ENCODE measurements at regions not wholly inside any gene's neighbourhood (a gene's known extent, or its start where the extent isn't known, plus 50 kb on each side); places are given as distances from the start of the nearest gene placed in this dataset.

DNA sequence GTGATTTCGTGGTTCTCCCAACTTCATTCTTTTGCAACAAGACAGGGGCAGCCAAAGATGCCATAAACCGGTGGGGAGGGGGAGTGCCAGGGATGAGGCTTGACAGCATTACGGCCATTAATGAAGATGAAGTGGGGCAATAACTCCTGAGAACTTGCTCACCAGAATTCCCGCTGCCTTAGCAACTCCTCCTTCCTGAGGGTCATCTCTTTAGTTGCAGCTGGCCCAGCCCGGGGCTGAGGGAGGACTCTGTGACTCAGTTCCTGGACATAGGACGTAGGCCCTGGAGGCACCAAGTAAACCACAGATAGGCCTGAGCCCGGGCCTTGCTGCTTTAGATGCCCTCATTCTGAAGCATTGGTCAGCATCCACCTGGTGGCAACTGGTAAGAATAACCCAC lies 330.2 kb downstream of the RRAGC start:
- no peak overlapping the region for H3K4me3 ChIP-seq (ENCODE audit: low read depth, low read length)
- in situ Hi-C loops (cut with HindIII; ENCODE audit: low sequenced_read_pairs): no loop called here

GRCh38 chr1:38528623-38529022 lies 330.9 kb downstream of the RRAGC start:
- TF ChIP-seq, protein P1, sequence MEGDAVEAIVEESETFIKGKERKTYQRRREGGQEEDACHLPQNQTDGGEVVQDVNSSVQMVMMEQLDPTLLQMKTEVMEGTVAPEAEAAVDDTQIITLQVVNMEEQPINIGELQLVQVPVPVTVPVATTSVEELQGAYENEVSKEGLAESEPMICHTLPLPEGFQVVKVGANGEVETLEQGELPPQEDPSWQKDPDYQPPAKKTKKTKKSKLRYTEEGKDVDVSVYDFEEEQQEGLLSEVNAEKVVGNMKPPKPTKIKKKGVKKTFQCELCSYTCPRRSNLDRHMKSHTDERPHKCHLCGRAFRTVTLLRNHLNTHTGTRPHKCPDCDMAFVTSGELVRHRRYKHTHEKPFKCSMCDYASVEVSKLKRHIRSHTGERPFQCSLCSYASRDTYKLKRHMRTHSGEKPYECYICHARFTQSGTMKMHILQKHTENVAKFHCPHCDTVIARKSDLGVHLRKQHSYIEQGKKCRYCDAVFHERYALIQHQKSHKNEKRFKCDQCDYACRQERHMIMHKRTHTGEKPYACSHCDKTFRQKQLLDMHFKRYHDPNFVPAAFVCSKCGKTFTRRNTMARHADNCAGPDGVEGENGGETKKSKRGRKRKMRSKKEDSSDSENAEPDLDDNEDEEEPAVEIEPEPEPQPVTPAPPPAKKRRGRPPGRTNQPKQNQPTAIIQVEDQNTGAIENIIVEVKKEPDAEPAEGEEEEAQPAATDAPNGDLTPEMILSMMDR (IDR thresholded peaks at IDR 0.05; ENCODE audit: low read depth, low read length): no peak
- no peak for DNase-seq (ENCODE audit: low read depth, low spot score)
- in situ Hi-C loops (cut with HindIII; ENCODE audit: low sequenced_read_pairs): no loop called here
- H3K4me3 ChIP-seq (ENCODE audit: low read depth, low read length): no peak overlapping the region

More for the DNA sequence above, 330.2 kb downstream of the RRAGC start:
- TF ChIP-seq, protein P1 (IDR thresholded peaks at IDR 0.05; ENCODE audit: low read depth, low read length): no peak
- no peak for DNase-seq (ENCODE audit: low read depth, low spot score)

DNA sequence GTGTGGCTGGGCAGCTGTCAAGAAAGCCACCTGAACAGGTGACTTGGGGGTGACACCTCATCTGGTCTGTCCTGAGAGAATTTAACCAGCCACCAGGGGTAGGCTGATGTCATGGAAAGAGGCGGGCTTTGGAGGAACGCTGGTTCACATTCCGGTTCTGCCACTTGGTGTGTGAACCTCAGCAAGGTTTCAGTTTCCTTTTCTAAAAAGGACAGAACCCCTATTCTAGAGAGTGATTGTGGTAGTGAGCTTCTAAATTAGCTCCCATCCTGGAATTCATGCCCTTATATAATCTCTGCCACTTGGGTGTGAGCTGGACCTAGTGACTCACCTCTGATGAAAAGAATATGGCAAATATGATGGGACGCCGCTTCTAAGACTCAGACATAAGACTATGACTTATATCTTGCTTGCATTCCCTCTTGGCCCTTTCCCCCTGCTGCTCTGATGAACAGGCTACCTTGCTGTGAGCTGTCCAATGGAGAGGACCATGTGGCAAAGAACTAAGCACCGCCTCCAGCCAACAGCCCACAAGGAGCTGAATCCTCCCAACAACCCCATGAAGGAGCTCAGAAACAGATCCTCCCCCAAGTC lies 332.1 kb downstream of the RRAGC start:
- H3K4me3 ChIP-seq (ENCODE audit: low read depth, low read length): no peak overlapping the region
- in situ Hi-C loops (cut with HindIII; ENCODE audit: low sequenced_read_pairs): no loop called here
- no peak for DNase-seq (ENCODE audit: low read depth, low spot score)
- TF ChIP-seq, protein P1 (IDR thresholded peaks at IDR 0.05; ENCODE audit: low read depth, low read length): no peak

- TF ChIP-seq, protein P1 (IDR thresholded peaks at IDR 0.05; ENCODE audit: low read depth, low read length): no peak
- no peak overlapping the region for H3K4me3 ChIP-seq (ENCODE audit: low read depth, low read length)
- in situ Hi-C loops (cut with HindIII; ENCODE audit: low sequenced_read_pairs): no loop called here
- no peak for DNase-seq (ENCODE audit: low read depth, low spot score)
Measured at GRCh38 chr1:38526046-38526445, 333.5 kb downstream of the RRAGC start.

DNA sequence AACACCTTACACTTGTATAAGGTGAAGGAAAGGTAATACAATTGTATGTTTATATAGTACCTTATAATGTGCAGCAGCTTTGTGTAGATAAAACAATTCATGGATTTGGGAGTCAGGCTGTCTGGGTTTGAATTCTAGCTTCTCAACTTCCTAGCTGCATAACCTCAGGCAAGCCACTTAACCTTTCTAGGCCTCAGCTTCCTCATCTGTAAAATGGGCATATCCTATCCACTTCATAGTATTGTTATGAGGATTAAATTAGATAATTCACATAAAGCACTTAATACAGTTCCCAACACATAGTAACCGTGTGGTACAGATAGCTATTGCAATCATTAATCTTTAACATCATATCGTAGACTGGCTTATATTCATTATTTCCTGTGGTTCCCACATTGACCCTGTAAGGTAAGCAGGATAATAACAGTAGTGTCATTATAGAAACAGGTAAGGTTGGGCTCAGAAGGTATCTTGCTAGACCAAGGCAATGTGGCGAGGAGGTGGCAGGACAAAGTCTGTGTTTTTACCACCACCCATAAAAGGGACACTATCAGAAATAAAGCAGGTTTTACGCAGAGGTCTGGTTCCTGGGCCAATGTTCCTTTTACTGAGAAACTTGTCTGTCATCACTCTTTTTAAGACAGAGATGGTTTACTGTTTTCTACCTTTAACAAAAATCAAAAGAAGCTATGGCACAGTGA lies 334.1 kb downstream of the RRAGC start:
- no peak overlapping the region for H3K4me3 ChIP-seq (ENCODE audit: low read depth, low read length)
- TF ChIP-seq, protein P1 (IDR thresholded peaks at IDR 0.05; ENCODE audit: low read depth, low read length): no peak
- in situ Hi-C loops (cut with HindIII; ENCODE audit: low sequenced_read_pairs): no loop called here
- no peak for DNase-seq (ENCODE audit: low read depth, low spot score)

DNA sequence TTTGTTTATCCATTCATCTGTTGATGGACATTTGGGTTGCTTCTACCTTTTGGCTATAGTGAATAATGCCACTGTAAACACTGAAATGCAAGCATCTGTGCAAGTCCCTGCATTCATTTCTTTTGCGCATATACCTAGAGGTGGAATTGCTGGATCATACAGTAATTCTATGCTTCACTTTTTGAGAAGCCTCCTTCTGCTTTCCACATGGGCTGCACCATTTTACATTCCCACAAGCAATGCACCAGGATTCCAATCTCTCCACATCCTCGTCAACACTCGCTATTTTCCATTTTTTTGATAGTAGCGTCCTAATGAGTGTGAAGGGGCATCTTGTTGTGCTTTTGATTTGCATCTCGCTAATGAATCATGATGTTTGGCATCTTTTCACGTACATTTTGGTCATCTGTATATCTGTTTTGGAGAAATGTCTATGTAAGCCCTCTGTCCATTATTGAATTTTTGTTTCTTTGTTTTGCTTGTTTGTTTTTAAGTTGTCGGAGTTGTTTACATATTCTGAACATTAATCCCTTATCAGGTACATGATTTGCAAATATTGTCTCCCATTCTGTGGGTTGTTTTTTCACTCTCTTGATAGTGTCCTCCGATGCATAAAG lies 335.4 kb downstream of the RRAGC start:
- in situ Hi-C loops (cut with HindIII; ENCODE audit: low sequenced_read_pairs): no loop called here
- H3K4me3 ChIP-seq (ENCODE audit: low read depth, low read length): no peak overlapping the region
- no peak for DNase-seq (ENCODE audit: low read depth, low spot score)
- TF ChIP-seq, protein P1 (IDR thresholded peaks at IDR 0.05; ENCODE audit: low read depth, low read length): no peak

Measured in astrocyte of the spinal cord (primary cell).